ENCODE measurements at regions not wholly inside any gene's neighbourhood (a gene's known extent, or its start where the extent isn't known, plus 50 kb on each side); places are given as distances from the start of the nearest gene placed in this dataset.

DNA sequence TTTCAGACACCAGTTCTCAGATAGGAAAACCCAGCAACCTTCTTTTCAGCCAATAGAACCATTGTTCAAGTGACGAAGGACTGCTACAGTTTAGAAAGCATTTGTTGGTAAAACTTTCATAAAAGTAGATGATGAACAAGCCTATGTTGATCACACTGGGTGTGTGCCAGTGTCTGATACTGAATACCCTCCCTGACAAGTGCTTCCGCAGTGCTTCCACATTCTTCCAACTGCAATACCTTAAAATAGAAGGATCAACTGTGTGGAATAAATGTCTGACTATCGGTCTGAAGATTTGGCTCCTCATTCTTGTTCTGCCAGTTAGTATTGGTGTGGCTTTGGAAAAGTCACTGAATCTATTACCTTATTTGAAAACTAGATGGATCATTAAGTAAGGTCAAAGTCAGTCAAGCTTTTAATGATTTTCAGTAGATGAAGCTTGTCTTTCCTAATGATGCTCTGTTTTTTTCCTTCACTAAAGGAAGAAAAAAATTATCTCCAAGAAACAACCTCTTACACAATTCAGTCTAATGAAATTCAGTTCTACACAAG lies 479.4 kb upstream of the CBLB start:
- Histone ChIP-seq H3K9me2 (ENCODE audit: insufficient read depth) (no peaks in the 10 kb centered on the region), H3K4me3 (no peak overlapping the region), H4K20me1 (replicated peaks; ENCODE audit: insufficient read depth) (no peaks in the 10 kb centered on the region), H3F3A (replicated peaks; ENCODE audit: low read depth) (no peaks in the 10 kb centered on the region), H3K4me2 (no peak overlapping the region), H3K4me1 (ENCODE audit: insufficient read depth) (no peaks in the 10 kb centered on the region), H3K27ac (ENCODE audit: low read depth) (no peak overlapping the region), H2AFZ (no peak overlapping the region), H3K79me2 (replicated peaks; ENCODE audit: insufficient read depth) (no peaks in the 10 kb centered on the region), H3K36me3 (ENCODE audit: insufficient read depth) (no peaks in the 10 kb centered on the region), H3K27me3 (ENCODE audit: insufficient read depth) (no peaks in the 10 kb centered on the region)
- TF ChIP-seq NANOG (IDR thresholded peaks at IDR 0.05; ENCODE audit: borderline replicate concordance) (no peak), EZH2phosphoT487 (IDR thresholded peaks at IDR 0.05; ENCODE audit: unreplicated experiment) (no peak), ZNF331 (CRISPR knock-in tag; IDR thresholded peaks at IDR 0.05; ENCODE audit: low read depth) (no peak), ZNF114 (CRISPR knock-in tag; IDR thresholded peaks at IDR 0.05) (no peak), STAT1 (IDR thresholded peaks at IDR 0.05; ENCODE audit: unreplicated experiment) (no peak), POLR2AphosphoS5 (IDR thresholded peaks at IDR 0.05; ENCODE audit: low read depth) (no peak), EZH2 (IDR thresholded peaks at IDR 0.05; ENCODE audit: low read depth, unreplicated experiment) (no peak), JUNB (IDR thresholded peaks at IDR 0.05; ENCODE audit: unreplicated experiment) (no peak), CREB1 (CRISPR knock-in tag; IDR thresholded peaks at IDR 0.05; ENCODE audit: low read depth) (no peak)
- TF ChIP-seq, protein P1, sequence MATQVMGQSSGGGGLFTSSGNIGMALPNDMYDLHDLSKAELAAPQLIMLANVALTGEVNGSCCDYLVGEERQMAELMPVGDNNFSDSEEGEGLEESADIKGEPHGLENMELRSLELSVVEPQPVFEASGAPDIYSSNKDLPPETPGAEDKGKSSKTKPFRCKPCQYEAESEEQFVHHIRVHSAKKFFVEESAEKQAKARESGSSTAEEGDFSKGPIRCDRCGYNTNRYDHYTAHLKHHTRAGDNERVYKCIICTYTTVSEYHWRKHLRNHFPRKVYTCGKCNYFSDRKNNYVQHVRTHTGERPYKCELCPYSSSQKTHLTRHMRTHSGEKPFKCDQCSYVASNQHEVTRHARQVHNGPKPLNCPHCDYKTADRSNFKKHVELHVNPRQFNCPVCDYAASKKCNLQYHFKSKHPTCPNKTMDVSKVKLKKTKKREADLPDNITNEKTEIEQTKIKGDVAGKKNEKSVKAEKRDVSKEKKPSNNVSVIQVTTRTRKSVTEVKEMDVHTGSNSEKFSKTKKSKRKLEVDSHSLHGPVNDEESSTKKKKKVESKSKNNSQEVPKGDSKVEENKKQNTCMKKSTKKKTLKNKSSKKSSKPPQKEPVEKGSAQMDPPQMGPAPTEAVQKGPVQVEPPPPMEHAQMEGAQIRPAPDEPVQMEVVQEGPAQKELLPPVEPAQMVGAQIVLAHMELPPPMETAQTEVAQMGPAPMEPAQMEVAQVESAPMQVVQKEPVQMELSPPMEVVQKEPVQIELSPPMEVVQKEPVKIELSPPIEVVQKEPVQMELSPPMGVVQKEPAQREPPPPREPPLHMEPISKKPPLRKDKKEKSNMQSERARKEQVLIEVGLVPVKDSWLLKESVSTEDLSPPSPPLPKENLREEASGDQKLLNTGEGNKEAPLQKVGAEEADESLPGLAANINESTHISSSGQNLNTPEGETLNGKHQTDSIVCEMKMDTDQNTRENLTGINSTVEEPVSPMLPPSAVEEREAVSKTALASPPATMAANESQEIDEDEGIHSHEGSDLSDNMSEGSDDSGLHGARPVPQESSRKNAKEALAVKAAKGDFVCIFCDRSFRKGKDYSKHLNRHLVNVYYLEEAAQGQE (IDR thresholded peaks at IDR 0.05; ENCODE audit: unreplicated experiment), result no peak
- TF ChIP-seq, protein P2, sequence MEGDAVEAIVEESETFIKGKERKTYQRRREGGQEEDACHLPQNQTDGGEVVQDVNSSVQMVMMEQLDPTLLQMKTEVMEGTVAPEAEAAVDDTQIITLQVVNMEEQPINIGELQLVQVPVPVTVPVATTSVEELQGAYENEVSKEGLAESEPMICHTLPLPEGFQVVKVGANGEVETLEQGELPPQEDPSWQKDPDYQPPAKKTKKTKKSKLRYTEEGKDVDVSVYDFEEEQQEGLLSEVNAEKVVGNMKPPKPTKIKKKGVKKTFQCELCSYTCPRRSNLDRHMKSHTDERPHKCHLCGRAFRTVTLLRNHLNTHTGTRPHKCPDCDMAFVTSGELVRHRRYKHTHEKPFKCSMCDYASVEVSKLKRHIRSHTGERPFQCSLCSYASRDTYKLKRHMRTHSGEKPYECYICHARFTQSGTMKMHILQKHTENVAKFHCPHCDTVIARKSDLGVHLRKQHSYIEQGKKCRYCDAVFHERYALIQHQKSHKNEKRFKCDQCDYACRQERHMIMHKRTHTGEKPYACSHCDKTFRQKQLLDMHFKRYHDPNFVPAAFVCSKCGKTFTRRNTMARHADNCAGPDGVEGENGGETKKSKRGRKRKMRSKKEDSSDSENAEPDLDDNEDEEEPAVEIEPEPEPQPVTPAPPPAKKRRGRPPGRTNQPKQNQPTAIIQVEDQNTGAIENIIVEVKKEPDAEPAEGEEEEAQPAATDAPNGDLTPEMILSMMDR (conservative IDR thresholded peaks at IDR 0.05; ENCODE audit: low read depth in 2 of 2), result no peak
- TF ChIP-seq, protein P3, sequence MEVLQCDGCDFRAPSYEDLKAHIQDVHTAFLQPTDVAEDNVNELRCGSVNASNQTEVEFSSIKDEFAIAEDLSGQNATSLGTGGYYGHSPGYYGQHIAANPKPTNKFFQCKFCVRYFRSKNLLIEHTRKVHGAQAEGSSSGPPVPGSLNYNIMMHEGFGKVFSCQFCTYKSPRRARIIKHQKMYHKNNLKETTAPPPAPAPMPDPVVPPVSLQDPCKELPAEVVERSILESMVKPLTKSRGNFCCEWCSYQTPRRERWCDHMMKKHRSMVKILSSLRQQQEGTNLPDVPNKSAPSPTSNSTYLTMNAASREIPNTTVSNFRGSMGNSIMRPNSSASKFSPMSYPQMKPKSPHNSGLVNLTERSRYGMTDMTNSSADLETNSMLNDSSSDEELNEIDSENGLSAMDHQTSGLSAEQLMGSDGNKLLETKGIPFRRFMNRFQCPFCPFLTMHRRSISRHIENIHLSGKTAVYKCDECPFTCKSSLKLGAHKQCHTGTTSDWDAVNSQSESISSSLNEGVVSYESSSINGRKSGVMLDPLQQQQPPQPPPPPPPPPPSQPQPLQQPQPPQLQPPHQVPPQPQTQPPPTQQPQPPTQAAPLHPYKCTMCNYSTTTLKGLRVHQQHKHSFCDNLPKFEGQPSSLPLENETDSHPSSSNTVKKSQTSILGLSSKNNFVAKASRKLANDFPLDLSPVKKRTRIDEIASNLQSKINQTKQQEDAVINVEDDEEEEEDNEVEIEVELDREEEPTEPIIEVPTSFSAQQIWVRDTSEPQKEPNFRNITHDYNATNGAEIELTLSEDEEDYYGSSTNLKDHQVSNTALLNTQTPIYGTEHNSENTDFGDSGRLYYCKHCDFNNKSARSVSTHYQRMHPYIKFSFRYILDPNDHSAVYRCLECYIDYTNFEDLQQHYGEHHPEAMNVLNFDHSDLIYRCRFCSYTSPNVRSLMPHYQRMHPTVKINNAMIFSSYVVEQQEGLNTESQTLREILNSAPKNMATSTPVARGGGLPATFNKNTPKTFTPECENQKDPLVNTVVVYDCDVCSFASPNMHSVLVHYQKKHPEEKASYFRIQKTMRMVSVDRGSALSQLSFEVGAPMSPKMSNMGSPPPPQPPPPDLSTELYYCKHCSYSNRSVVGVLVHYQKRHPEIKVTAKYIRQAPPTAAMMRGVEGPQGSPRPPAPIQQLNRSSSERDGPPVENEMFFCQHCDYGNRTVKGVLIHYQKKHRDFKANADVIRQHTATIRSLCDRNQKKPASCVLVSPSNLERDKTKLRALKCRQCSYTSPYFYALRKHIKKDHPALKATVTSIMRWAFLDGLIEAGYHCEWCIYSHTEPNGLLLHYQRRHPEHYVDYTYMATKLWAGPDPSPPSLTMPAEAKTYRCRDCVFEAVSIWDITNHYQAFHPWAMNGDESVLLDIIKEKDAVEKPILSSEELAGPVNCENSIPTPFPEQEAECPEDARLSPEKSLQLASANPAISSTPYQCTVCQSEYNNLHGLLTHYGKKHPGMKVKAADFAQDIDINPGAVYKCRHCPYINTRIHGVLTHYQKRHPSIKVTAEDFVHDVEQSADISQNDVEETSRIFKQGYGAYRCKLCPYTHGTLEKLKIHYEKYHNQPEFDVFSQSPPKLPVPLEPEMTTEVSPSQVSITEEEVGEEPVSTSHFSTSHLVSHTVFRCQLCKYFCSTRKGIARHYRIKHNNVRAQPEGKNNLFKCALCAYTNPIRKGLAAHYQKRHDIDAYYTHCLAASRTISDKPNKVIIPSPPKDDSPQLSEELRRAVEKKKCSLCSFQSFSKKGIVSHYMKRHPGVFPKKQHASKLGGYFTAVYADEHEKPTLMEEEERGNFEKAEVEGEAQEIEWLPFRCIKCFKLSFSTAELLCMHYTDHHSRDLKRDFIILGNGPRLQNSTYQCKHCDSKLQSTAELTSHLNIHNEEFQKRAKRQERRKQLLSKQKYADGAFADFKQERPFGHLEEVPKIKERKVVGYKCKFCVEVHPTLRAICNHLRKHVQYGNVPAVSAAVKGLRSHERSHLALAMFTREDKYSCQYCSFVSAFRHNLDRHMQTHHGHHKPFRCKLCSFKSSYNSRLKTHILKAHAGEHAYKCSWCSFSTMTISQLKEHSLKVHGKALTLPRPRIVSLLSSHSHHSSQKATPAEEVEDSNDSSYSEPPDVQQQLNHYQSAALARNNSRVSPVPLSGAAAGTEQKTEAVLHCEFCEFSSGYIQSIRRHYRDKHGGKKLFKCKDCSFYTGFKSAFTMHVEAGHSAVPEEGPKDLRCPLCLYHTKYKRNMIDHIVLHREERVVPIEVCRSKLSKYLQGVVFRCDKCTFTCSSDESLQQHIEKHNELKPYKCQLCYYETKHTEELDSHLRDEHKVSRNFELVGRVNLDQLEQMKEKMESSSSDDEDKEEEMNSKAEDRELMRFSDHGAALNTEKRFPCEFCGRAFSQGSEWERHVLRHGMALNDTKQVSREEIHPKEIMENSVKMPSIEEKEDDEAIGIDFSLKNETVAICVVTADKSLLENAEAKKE (CRISPR knock-in tag; IDR thresholded peaks at IDR 0.05), result no peak
- TF ChIP-seq, protein P4, sequence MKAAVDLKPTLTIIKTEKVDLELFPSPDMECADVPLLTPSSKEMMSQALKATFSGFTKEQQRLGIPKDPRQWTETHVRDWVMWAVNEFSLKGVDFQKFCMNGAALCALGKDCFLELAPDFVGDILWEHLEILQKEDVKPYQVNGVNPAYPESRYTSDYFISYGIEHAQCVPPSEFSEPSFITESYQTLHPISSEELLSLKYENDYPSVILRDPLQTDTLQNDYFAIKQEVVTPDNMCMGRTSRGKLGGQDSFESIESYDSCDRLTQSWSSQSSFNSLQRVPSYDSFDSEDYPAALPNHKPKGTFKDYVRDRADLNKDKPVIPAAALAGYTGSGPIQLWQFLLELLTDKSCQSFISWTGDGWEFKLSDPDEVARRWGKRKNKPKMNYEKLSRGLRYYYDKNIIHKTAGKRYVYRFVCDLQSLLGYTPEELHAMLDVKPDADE (IDR thresholded peaks at IDR 0.05), result no peak
- Mint-ChIP-seq H3K9me3 (peaks cover 5% of the 10 kb centered on the region; the same call in 2 of the 3 replicates), H3K4me1 (no peaks in the 10 kb centered on the region), H3K4me3 (no peak overlapping the region), H3K27ac (no peak overlapping the region), H3K36me3 (ENCODE audit: low read depth) (no peaks in the 10 kb centered on the region), H3K27me3 (ENCODE audit: insufficient read depth, low read depth, poor library complexity) (no peaks in the 10 kb centered on the region)
- no peak for ATAC-seq
- no peak for DNase-seq (ENCODE audit: low spot score)

Measured in GM23338 (cell line).